IPS DF 19.7 (cell line): ENCODE measurements at regions not wholly inside any gene's neighbourhood (a gene's known extent, or its start where the extent isn't known, plus 50 kb on each side); places are given as distances from the start of the nearest gene placed in this dataset.

ENCODE experiments used
- DNase-seq: peaks from one replicate; pipeline ENCODE4 v3.0.0-alpha.2; 2013; ENCODE audit warnings: low read depth, low spot score

DNA sequence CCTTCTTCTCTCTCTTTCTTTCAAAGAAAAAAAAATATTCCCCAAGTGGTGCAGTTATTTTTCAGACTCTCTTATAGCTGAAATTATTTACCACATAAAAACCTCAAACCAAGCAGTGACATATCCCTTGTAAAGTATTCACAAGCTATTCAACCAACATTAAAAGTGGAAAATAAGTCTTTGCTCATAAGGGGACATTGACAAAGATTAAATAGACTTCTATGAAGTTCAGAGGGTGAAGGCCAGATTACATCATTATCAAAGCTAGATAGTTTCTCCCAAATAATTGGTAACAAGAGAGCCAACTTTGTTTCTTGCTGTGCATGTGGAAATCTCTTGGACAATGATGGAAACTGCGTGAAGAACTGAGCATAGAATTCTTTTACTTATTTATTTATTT lies 379.8 kb upstream of the RSPO3 start:
- no peak for DNase-seq

DNA sequence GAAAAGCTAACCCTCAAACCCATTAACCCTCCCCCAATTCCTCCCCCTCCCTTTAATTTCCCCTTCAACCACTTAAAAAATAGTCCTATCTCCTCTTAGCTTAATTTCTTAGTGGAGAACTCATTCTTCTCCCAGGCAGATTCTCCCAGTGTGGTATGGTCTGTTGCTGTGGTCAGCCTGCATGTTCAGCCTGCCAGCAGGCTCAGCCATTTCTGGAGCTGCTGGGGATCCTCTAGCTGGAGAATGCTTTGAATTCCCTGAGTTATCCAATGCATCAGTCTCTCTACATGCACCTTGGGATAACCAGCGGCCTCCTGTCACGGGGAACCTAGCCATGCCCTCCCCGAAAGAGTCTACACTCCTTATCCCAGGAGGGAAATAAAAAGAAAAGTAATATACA lies 375.4 kb upstream of the RSPO3 start:
- no peak for DNase-seq

DNA sequence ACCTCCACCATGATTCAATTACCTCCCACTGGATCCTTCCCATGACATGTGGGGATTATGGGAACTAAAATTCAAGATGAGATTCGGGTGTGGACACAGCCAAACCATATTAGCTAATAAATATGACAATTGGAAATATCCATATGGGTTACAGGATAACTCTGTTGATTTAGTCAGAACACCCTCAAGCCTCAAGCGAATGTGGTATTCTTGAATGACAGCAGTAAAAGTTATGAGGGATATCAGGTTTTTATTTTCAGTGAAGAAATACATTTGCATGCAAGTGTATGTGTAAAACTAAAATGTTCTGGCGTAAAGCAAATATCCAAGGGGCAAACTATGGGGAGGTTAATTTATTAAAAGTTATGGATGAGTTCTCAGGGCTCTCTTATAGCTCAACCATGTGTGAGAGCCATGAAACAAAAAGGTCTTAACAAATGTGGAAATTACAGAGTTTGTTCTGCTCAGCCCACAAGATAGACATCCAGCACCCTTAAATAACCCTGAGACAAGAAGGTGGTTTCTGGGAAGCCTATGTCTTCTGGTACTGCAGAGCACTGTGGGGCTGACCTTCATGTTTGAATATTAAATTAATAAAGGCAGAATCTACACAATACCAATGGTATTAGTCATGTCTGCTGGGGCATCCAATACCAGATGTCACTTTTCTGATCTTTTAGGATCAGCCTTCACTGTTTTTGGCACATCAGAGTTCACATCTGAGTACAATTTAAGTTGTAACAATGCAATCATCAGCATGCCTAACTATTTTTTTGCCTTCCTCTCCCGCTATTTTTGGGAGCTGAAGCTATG lies 370.5 kb upstream of the RSPO3 start:
- no peak for DNase-seq

DNA sequence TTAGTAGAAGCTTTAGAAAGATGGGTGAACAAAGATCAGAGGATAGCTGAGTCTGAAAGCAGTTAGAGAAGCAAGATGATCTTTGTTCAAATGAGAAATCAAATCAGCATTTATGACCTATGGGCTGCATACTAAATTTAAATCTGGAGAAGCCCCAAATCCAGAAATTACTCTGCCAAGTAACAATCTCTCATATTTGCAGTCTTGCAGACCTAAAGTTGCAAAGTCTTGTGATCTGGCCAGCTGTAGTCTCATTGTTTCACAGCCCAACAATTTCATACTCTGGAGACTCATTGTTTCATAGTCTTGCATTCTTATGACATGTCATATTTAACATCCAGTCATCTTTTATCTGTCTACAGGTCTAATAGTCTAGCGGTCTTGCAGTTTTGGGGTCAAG lies 364.9 kb upstream of the RSPO3 start:
- no peak for DNase-seq

DNA sequence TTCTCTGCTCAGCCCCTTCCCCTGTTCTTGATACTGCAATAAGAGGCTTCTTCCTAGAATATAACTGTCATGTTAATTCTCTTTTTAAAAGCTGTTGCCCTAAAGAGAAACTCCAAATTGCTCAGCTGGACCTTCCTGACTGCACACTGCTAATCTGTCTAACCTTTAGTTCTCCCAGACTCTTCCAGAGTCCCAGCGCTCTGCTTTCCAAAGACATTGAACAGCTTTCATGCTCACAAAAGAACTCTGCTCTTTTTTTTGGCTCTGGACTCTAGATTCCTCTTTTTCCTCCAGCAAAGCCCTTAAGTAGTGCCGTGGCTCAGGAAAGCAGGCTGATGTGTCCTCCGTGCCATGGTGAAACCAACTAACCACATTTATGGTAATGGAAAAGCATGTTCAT lies 356.6 kb upstream of the RSPO3 start:
- no peak for DNase-seq

DNA sequence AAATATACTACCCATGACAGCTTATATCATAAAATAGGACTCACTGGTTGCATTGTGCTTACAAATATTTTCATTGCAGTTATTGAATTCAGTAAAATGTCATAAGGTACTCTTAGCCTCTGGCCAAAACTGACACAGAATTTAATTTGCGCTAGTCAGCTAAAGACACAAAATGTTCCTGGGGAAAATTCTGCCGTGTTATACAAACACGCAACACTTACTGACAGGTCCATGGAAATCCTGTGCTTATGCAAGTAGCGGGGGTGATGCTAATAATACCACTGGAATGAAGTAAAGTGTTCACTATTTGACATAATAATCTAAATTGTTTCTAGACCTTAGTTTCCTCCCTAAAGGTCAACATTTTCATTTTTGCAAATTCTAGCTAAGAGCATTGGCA lies 354.4 kb upstream of the RSPO3 start:
- DNase-seq, result no peak

DNA sequence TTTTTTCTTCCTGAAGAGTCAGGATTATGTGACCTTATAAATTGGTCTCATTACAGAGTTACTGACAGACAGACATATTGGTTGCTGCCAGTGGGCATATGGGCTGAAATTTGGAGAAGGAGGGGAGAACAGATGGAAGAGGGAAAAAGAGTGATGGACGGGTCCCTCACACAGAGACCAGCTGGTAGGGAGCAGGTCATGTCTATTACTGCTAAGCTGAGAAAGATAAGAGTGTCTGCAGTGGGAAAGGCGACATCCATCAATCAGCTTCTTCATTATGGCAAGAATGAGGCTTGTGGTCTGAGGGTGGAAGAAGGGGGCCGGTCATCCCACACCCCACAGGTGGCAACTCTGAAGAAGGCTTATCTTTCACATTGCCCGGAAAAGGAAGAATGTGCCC lies 353.8 kb upstream of the RSPO3 start:
- no peak for DNase-seq

DNA sequence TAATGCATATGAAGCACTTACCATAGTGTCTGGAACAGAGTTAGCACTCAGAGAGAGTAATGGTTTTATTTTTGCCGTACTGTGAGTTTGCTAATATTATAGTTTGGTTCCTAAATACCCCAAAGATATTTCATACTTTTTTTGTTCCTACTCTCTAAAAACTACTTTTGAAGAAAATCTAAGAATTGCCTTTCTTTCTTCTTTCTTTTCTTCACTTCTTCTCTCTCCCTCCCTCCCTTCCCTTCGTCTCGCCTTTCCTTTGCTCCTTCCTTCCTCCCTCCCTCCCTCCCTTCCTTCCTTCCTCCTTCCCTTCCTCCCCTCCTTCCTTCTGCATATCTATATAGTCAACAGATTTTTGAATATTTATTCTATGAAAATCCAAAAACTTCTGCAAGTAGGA lies 351.7 kb upstream of the RSPO3 start:
- no peak for DNase-seq

DNA sequence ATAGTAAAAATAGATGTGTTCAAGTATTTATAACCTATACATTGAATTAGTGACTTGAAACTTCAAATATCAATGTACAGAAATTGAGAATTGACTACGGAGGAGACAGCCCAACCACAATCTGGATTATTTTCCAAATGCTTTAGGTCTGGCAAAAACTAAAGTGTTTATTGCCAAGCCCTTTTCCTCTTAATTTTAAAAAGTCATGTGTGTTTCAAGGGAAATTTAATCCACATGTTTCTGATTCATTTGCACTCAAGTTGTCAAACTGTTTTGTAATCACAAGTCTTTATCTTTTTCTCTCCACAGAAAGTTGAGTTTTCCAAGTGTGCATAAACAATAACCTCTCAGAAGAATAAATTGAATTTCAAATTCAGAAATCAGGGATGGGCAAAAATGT lies 350.8 kb upstream of the RSPO3 start:
- no peak for DNase-seq

DNA sequence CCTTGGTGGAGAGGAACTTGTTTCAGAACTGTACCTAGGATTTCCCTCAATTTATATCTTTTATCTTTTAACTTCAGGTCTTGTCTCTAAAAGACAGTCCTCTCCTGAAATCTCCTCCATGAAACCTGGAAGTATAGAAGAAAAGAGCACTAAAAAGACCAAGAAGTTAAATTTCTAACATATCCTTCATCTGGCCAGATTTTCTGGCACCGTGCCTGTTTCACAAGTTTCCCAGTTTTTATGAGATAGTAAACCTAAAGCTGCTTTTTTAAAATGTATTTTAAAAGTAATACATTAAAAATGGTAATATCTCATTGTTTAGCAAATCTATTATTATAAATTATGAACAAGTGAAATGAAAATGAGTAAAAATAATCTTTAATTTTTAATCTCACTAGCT lies 348.3 kb upstream of the RSPO3 start:
- DNase-seq, result no peak

DNA sequence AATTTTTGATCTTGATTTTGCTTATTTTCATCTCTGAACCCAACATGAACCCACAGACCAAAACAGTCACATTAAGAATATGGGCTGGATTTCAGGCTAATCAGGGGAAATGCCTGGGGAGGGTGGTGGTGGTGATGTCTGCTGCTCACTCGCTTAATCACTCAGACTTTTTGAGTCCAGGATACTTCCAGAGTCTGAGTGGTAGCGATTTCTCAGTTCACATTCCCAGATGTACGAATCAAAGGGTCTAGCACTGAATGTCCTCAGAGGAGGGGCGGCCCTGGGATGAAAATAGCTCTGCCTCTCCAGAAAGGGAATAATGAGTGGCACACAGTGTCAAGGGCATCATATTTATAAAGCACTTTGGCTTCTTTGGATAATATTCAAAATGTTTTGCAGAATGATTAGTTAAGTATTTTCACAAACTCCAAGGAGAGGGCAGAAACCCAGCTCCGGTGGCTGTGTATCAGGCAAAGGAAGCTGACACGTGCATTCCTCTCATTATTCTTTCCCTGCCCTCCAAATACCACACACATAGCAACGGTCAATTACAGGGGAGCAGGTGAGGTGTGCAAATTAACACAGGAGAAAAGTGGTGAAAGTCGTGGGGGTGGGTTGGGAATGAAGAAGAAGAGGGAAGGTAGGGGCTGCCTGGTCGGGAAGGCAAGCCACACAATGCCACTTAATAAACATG lies 345.2 kb upstream of the RSPO3 start:
- no peak for DNase-seq

DNA sequence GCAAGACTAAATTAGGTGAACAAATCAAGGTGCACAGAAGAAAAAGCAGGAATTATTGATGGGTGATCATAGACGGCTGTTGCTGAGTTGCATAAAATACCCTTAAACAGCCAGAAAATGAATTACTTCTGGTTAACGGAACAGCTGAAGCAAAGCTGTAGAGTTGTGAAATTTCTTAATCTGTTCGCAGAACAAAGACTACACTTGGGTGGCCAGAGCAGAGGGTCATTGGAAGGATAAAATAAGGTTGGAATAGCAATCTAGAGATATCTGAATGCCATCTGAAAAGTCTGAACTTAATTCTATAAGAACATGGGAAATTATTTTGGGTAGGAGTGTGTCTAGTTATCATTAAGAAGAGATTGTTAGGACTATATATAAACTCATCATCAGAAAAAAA lies 339.1 kb upstream of the RSPO3 start:
- DNase-seq, result no peak

DNA sequence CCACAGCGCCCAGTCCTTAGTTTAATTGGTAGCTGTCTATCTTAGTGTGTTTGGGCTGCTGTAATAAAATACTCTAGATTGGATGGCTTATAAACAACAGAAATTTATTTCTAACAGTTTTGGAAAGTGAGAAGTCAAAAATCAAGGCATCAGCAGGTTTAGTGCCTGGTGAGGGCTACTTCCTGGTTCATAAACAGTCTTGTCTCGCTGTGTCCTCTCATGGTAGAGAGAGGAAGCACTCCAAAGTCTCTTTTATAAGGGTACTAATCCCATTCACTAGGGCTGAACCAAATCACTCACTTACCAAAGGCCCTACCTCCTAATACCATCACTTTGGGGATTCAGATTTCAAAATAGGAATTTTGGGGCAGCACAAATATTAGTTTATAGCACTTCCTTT lies 336.9 kb upstream of the RSPO3 start:
- DNase-seq, result no peak

DNA sequence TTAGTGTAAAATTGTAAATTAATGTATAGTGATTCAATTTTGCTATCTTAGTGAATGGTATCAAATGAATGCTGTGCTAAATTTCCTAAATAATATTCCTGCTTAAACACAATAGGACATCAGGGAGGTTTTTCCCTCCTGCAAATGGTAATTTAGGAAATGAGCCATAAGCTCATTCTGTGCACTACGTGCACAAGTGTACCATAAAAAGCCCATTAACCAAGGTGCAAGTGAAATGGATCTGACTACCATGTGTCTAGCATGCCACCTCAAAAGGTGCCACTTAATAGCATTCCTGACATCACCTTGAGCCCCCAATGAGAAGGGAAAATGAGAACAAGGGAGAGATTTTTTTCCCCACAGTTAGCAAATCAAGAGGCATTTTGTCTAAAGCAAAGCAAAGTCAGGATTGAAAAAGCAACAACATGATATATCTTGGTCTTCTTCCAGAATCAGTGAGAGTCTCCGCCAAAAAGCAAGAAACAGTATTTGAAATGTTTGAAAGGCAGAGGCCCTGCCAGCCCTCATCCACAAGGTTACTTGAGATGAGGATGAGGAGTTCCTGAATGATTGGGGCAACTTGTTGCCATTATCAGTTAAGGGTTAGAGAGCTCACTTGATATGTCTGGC lies 334.2 kb upstream of the RSPO3 start:
- DNase-seq, result no peak

DNA sequence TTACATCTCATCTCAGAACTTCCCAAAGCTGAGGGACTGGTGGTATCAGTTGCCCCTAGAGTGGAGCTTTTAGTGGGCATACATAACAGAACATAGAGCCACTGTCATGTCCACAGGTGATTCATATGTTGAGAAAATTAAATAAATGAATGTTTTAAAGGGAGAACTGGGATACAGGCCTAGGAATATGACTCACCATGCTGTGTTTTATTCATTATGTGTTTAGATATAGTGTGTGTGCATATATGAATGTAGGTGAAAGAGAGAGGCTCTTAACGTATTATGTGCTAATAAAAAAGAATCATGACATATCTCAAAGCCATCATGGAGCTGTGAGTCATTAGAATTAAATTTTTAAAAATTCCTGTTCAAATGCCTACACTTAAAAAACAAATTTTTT lies 332.2 kb upstream of the RSPO3 start:
- DNase-seq, result no peak

DNA sequence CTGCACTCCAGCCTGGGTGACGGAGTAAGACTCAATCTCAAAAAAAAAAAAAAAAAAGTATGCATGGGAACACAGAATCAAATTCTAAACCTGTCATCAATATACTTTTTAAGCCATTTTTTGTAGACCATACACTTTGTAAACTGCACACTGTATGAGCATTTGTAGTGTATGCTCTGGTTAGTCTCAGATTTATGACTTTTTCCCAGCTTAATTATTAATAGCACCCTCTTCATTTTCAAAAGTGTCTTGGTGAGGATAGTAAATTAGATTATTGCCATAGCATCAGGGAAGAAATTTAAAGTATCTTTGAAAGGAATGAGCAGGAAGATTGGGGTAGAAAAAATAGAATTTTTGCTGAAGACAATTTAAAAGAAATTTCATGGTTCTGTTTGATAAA lies 330.8 kb upstream of the RSPO3 start:
- DNase-seq, result no peak

DNA sequence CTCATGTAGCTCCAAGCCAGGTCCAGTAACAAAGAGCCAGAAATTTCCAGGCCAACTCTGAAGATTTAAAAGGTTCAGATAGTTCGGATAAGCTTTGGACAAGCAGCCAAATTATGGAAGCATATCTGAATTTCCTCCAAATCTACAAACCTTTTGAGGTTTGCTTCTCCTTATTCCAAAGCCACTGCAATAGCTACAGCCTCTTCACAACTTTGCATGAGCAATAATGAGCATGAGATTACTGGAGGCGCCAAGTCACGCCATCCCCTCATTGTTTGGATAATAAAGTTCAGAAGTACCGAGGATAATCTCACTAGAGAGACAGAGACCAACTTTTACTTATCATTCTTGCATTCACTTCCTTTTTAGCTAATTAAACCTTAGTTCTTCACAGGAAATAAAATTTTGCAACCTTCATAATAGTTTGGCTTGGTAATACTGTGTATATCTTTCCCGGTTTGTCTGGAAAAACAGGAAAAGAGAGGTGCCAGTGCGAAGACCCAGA lies 329.6 kb upstream of the RSPO3 start:
- no peak for DNase-seq

DNA sequence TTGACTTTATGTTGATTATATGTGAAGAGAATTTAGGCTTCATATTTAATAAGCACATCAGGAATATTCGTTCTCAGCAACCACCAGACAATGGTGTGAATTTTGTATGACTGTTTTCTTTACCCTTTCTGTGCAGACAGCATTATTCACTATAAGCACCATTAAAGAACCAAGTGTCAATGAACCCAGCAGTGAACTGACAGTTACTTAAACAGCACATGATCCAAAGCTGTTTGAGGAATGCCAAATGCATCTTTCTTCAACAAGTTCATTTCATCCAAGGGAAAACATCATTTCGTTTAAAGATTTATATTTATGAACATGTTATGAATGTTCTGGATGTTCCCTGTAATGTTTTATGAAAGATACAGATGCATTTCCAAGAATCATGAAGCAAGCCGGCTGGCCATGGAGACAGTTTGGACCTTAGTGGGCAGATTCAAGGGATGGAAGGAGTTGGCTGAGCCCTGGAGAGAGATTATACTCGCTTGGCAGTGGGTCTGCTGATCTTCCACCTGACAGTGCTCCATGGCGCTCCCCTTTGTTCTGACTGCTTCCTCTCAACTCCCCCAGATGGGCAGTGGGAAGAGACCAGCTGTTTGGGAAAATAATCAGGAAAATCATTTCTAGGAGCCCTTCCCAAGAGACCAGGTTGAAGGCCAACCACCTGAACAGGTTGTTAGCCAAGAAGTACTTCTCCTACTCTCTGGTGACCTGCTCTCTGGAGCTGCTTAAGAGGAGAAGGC lies 326.0 kb upstream of the RSPO3 start:
- no peak for DNase-seq

DNA sequence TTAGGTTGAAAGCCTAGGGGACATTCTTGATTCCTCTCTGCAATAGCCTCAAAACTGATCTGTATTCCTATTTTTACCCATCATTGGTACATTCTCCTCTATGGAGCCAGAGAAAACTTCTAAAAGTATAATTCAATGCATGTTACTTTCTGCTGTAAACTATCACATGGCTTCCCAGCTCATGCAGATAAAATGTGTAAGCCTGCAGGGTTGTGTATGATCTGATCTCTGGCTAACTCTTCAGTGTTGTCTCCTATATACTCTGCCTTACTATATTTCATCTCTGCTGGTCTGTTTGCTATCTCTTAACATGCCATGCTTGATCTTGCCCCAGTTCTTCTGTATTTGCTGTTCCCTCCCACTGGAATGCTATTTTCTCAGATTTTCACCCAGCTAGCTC lies 323.3 kb upstream of the RSPO3 start:
- DNase-seq, result no peak

DNA sequence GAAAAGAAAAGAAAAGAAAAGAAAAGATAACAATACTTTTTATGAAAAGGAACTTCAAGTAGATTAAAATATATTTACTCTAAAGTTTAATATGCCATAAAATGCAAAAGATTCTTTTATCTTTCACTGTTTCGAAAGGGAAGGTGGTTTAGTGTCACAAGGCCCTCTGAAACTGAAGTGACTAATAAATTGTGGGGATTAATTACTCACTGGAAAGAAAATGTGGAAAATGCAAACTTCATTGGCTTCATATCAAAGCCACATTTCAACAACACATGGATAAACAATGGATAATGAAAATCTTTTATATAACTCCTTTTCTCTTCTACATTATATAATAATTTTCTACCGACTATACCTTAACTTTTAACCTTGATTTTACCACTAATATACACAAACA lies 320.5 kb upstream of the RSPO3 start:
- DNase-seq, result no peak

DNA sequence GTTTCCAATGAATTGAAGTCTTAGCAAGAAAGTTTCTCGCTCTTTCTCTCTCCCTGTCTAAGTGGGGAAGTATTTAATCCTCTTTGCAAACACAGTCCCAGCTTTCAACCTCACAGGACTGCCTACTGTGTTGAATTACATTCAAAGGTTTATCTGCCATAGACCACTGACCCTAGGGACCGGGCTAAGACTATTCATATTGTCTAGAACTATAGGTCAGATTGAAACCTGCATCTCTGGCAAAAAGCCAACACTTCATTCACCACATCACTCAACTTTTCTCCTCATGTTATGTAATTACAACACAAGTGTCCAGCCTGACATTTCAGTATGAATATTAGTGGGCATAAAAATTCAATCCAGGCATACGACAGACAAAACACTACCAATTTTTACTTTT lies 314.7 kb upstream of the RSPO3 start:
- DNase-seq, result no peak
